Posterior vena cava (tissue), 2 donors: ENCODE measurements at regions not wholly inside any gene's neighbourhood (a gene's known extent, or its start where the extent isn't known, plus 50 kb on each side); places are given as distances from the start of the nearest gene placed in this dataset.

Experiments used
- DNase-seq: peaks from one replicate; pipeline ENCODE4 v3.0.0-alpha.2; 2020; ENCODE audit warnings: low spot score
- intact Hi-C, 2 donors: fragments of 100-400 bp; cut with DNase I; formaldehyde crosslinking; loops; one replicate each; pipeline versions ENCODE4 v1.14.1 to v1.14.2; 2022 to 2023
- donor health status: DM: yes; HTN: yes; CAD: no.
- donor health status: DM: yes; HTN: yes; CAD: no.

DNA sequence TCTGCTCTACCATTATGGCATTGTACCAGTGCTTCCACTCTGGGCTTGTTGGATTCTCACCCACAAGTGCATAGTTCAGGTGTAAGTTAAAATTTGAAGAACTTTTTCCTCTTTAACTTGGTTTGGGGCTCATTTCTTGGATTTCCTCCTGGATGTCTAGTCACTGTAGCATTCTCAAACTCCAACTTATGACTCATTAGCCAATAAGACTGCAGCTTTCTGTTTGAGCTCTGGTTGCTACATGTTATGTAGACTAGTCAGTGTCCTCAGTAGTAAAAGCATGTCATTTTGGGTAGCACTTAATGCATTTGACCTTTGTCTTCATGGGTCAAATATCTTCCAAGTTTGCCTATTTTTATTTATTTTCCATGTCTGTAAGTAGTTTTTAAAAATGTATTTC lies 790.8 kb downstream of the BRINP1 start:
- DNase-seq, result no peak
- intact Hi-C loops, result no loop called here

DNA sequence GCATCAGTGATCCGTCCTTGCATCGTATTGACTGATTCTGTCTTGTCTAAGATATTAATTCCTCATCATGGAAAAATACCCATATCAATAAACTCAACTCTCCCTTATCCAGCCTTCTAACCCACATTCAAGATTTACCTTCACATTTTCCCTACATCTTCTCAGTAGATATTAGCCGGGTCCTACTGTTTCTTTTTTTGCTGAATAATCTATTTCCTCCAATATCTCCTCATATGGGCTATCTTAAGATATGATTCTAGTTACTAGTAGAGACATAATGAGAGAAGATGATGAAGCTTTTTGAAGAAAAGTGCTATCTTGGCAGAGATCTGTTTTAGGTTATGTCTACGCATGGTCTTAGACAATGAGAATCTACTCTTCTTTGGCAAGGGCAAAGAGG lies 785.8 kb downstream of the BRINP1 start:
- intact Hi-C loops, result no loop called here
- DNase-seq, result no peak

DNA sequence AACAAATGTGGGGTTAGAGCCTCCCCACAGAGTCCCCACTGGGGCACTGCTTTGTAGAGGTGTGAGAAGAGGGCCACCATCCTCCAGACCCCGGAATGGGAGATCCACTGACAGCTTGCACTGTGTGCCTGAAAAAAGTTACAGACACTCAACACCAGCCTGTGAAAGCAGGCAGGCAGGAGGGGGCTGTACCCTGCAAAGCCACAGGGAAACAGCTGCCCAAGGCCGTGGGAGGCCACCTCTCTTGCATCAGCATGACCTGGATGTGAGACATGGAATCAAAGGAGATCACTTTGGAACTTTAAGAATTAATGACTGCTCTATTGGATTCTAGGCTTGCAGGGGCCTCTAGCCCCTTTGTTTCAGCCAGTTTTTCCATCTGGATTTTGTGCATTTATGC lies 782.3 kb downstream of the BRINP1 start:
- intact Hi-C loops, result no loop called here
- no peak for DNase-seq

DNA sequence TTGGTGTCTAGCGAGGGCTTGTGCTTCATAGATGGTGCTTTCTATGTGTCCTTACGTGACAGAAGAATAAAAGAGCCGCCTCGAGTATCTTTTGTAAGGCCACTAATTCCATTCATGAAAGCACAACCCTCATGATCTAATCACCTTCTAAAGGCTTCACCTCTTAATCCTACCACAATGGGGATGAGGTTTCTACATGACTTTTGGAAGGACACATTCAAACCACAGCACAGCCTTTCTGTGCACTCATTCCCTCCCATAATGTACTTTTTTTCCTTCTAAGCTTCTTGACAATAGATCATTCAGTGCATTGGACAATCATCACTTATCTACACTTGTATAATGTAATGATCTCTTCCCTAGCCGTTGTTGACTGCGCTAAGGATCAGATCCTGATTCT lies 774.8 kb downstream of the BRINP1 start:
- DNase-seq, result no peak
- intact Hi-C loops, result no loop called here

DNA sequence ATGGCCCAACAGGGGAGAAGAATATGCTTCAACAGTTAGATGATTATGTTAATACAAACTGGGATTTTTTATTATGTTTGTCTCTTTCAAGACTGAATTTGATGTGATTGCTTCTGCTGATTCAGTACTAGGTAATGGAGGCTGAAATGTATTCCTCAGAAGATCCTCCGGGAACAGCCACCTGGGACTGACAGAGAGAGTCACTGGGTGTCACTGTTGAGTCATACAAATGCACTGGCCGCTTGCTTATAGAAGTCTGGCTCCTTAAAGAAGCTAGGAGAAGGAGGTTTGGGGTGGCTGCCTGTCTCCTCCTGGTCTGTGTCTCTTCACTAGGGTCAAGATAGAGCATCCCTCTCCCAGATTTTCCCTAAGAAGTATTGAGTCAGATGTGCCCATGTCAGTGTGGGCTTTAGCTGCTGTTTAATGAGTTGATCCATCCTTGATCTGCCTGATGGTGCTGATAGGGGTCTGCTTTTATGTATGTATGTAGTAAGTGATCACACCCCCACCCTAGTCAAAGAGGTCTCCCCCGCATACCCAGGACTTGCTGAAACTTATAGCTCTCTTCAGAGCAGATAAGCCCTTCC lies 773.4 kb downstream of the BRINP1 start:
- intact Hi-C loops, result no loop called here
- DNase-seq, result no peak

DNA sequence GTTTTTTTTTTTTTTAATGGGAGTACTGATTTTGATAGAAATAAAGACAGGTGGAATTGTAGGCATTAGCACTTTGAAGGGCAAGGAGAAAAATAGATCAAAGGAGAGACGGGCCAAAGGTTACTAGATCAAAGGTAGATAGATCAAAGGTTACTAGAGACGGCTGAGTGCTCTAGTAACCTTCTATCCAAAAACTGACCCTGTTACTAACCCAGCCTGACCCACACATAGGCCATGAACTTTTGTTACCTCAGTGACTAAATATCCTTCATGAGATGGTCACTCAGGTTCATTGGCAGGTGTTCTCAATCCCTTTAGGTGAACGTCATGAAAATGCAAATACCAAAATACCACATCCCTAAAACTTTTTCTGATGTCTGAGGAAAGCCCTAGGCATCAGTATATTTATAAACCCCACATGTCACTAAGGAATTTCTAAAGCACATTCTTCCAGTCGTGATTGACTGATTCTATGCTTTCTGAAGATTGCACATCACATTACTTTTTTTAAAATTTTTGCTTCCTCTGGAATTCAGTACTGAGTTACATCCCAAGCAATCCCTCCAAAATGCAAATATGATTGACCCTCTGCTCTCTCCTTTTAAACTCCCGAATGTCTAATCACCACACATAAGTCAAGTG lies 772.7 kb downstream of the BRINP1 start:
- no peak for DNase-seq
- intact Hi-C loops, result no loop called here

DNA sequence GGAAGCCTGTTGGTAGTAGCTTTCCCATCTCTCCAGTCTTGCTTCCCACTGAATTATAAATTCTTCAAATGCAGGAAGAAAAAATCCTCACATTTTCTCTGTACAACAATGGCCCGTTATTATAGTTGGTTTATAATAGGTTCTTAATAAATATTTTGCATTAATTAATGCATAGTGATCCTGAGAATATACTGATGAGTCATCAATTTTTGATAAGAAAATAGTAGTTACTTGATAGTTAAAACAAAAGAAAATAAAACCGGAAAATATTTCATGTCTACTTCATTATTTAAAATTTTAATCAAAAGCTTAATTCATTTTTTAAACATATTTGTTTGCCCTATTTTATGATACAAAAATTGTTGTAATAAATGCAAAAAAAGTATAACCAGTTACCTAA lies 762.6 kb downstream of the BRINP1 start:
- no peak for DNase-seq
- intact Hi-C loops, result no loop called here

DNA sequence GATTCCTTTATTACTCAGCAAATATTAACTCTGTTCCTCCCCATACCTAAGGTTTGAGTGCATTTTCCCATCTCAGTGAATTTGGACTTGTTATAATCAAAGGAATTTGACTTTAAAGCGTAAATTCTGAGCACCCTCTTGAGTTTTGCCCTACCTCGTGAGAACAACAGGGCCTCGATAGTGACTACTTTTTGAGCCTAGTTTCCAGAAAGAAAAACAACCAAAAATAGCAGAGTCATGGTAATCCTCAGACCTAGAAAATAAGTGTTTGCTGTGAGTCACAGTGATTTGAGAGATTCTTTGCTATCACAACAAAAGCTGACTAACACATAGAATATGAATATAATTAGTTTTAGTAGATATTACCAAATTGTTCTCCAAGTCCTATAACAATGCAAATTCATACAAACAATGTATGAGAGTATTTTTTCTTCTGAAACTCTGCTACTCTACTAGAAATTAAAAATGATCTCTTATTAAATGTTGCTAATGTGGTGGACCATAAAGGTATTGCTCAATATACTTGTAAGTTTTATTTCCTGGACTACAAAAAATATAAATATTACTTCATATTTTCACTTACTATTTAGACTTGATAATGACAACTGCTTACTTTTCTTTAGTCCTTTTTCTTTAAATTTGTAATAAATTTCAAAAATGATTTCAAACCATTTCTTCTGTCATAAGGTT lies 759.7 kb downstream of the BRINP1 start:
- intact Hi-C loops, result no loop called here
- no peak for DNase-seq

DNA sequence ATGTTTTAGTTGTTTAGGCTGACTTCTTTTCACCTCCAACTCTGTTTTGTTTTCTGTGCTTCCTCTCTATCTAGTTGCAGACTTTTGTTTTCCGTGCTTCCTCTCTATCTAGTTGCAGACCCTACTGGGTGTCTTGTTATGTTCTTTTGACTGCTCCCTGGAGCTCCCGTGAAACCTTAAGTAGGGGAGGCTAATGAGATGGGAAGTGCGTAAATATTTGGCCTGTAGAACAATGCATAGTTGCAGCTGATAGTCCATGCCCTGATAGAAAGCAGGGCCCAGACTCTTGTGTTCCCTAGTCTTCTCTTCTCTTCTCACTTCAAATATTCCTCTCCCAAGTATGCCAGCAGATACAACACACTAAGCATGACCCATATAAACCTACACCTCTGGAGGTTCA lies 757.0 kb downstream of the BRINP1 start:
- intact Hi-C loops, result no loop called here
- DNase-seq, result no peak

DNA sequence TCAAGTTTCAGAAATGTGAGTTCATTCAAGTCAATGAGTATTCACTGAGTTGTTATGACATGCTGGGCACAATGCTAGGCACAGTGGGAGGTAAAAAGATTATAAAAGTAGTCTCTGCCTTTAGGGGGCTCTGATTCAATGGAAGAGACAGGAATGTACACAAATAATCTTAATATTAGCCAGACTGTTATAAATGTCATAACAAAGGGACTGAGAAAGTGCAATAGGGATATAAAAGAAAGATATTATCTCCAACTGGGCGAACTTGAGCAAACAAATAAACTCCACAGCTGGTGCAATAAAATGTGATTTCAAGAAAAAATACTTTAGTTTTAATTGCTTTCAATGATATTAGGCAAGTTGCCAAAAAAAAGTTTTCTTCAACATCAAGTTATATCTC lies 755.2 kb downstream of the BRINP1 start:
- intact Hi-C loops, result no loop called here
- no peak for DNase-seq

DNA sequence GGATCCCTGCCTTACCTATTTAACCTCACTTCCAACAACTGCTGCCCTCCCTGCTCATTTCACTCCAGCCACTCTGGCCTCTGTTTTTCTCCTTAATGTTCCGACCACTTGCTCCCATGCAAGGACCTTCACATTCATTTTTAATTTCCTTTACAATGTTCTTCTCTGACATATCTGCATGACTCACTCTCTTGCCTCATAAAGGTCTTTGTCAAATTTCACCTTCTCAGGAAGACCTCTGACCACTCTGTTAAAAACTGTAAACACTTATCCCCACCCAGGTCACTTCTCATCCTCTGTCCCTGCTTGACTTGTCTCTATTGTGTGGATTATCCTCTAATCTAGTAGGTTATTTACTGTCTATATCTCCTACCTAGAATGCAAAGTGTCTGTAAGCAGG lies 751.2 kb downstream of the BRINP1 start:
- no peak for DNase-seq
- intact Hi-C loops, result no loop called here

DNA sequence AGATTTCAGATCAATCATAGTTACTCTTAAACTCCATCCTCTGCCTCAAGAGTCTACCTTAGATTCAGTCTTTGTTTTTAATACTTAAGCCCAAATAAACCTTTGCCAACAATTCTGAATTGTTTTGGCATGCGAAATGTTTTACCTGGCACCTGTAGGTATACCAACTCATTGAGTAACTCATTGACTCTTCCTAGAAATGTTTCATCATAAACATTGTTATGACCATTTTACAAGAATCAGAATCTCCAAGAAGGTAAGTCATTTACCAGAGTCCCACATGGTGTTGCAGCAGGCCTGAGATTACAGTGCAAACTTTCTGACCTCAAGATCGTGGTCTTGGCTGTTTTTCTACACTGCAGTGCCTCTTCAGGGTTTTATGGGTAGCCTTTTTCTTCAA lies 750.4 kb downstream of the BRINP1 start:
- no peak for DNase-seq
- intact Hi-C loops, result no loop called here

DNA sequence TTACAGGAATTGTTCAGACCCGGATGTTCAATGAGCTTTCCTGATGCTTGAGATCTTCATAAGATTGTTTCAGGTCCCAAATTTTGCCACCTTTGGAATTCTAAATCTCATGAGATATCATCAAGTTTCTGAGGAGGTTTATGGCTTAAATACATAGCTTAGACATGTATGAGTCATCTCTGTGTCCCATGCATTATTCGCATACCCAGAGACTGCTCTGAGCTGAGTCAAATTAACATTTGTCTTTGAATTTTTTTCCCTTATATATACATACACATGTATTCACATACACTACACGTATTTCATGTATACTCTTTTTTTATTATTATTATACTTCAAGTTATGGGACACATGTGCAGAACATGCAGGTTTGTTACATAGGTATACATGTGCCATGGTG lies 744.6 kb downstream of the BRINP1 start:
- no peak for DNase-seq
- intact Hi-C loops, result no loop called here

DNA sequence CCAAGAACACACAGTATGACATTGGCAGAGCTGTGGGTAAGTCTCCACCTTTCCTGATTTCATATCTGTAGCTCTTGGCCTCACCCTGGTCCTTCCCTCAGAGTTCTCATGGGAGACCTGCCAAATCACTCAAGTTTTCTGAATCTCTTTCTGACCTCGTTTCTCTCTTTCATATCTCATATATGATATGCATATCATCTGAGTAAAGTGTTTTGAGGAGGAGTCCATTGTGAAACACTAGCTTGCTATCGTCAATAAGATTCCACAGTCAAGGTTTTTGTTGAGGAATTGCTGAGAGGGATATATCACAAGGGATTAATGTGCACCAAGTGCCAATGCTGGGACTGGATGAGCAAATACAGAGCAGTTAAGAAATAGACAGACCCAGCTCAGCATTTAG lies 739.2 kb downstream of the BRINP1 start:
- intact Hi-C loops, result no loop called here
- DNase-seq, result no peak

DNA sequence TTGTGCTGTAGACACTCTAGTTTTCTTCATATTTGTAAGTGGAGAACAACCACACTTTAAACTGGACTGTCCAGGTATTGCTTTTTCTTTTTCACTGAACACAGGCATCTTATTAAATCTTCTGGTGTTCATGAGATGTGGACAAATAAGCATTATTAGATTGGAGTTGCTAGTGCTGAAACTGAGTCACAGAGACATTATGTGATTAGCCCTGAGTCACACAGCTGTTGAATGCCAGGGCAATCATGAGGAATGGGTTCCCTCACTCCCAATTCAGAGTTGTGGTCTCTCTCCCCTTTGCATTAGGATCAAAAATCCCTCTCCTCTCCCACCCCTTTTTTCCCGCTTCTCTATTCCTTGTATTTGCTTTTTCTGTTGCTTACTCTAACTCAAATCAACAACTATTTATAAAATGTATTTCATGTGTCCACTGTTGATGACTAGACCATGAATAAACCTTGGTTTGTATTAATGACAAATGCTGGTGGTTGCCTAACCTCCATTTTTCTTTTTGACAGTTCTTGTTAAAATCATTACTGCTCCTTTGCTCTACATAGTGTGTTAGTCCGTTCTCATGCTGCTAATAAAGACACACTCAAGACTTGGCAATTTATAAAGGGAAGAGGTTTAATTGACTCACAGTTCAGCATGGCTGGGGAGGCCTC lies 738.2 kb downstream of the BRINP1 start:
- intact Hi-C loops, result no loop called here

DNA sequence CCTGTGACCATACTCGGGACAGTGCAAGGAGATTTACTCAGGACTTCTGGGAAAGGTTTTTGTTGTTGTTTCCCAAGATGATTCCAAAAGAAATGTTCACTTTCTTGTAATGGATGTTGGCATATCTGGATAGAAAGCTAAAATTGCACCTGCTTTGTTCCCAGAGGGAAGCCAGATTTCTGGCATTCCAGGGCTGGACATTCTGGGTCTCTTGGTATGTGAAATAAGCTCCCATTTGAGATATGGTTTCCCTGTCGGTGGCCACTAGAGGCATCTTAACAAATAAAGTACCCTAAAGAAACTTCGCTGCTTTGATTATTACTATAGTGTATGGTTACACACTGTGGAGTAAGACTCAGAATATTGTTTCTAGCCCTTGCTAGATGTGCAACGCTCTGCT lies 737.3 kb downstream of the BRINP1 start:
- intact Hi-C loops, result no loop called here
- no peak for DNase-seq

More for the DNA sequence above, 738.2 kb downstream of the BRINP1 start:
- no peak for DNase-seq

DNA sequence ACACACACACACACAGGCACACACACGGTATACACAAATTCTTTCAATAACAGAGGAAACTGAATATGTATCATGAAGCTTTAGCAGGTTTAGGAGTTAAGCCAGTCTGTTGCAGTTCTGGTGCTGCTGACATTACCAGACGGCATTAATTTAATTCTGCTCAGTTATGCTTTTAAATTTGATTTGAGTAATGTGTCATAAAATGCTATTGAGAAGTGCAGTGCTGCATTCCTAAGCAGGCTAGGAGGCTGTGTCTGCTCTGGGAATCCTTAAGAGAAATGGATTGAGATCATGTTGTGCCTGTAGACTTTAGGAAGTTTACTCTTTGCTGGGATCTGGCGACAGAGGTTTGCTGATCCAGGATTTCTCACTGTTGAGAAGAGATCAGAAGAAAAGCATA lies 733.8 kb downstream of the BRINP1 start:
- intact Hi-C loops, result no loop called here
- no peak for DNase-seq

DNA sequence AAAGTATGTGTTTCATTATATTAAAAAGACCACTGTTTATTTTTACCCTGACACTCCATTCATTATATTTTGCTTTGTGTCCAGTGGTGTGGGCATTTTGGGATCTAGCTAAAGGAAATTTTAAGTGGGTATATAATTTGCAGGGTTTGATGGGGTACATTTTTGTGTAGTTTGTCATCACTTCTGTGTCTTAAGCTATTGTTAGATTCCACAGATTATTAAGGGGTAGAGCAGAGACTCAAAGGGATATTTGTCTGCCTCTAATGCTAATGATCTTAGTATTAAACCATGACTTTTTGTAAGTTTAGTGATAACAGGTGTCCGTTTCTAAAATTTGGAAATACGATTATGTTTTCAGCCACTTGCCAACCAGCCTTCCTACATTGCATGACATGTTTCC lies 731.6 kb downstream of the BRINP1 start:
- intact Hi-C loops, result no loop called here
- no peak for DNase-seq

DNA sequence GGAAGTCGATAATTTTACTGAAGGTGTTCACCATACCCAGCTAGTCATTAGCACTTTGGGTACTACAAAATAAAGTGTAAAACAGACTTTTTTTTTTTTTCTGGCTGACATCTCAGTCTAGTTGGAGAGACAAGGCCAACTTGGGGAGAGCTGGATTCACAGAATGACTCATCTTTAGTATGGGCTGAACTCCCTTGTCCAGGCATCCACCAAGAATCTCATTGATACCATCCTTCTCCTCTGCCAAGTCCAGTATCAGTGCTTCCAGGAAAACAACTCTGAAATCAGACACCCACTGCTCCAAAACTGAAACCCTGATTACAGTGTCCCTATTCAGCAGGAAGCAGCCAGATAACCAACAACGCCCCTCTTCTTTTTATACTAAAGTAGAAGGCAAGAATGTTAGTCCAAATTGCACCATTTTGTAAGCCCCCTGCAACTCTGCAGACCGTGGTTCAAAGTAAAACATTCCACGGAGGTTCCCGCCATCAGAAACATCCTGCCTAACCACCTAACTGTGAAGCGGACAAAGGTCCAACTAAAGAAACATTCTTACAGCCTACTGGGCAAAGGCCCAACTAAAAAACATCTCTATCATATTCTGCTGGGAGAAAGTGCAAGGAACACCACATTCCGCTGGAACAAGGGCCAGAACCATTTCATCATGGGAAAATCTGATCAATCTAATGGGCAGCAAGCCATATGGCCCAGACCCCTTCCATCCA lies 728.2 kb downstream of the BRINP1 start:
- intact Hi-C loops, result no loop called here
- DNase-seq, result no peak

DNA sequence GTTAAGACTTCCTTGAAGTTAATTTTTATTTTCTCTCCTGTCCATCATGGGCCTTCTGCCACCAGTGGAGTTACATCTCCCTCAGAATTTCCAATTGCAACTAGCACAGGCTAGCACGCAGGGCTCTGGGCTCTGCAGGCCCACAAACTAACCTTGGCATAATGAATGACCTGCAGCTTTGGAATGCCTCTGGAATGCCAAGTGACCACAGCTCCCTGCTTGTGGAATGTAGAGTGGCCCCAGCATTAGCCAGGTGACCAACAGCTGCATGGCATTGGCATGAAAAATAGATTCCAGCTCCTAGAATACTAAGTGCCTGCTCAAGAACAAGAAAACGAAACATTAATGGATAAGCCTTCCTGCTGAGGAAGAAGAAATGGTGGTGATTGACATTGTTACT lies 726.1 kb downstream of the BRINP1 start:
- intact Hi-C loops, result no loop called here
- DNase-seq, result no peak
